ENCODE measurements at regions not wholly inside any gene's neighbourhood (a gene's known extent, or its start where the extent isn't known, plus 50 kb on each side); places are given as distances from the start of the nearest gene placed in this dataset.

DNA sequence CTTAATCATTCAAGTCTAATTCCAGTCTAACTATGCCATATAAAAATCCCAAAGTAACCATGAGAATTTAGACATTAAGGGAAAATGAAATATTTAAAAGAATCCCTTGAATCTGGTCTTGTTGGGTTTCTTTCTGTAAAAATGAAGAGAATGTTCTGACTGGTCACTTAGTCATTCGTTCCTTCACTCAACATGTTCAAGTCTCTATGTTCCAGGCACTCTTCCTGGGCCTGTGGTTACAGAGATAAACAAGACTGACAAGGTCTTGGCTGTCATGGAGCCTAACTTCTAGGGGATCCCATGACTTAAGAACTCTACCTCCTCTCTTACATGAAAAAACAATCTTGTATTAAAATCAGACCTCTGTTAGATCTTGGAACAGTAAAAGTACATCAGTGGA, 638.6 kb upstream of the TBL1XR1 start:
- peak; percentile 99 for DNase-seq (ENCODE audit: low read depth)
- H3K4me3 ChIP-seq (ENCODE audit: low read depth, low read length), result no peak overlapping the region
- TF ChIP-seq, protein P1, sequence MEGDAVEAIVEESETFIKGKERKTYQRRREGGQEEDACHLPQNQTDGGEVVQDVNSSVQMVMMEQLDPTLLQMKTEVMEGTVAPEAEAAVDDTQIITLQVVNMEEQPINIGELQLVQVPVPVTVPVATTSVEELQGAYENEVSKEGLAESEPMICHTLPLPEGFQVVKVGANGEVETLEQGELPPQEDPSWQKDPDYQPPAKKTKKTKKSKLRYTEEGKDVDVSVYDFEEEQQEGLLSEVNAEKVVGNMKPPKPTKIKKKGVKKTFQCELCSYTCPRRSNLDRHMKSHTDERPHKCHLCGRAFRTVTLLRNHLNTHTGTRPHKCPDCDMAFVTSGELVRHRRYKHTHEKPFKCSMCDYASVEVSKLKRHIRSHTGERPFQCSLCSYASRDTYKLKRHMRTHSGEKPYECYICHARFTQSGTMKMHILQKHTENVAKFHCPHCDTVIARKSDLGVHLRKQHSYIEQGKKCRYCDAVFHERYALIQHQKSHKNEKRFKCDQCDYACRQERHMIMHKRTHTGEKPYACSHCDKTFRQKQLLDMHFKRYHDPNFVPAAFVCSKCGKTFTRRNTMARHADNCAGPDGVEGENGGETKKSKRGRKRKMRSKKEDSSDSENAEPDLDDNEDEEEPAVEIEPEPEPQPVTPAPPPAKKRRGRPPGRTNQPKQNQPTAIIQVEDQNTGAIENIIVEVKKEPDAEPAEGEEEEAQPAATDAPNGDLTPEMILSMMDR (conservative IDR thresholded peaks at IDR 0.05; ENCODE audit: low read depth, low read length), result no peak

DNA sequence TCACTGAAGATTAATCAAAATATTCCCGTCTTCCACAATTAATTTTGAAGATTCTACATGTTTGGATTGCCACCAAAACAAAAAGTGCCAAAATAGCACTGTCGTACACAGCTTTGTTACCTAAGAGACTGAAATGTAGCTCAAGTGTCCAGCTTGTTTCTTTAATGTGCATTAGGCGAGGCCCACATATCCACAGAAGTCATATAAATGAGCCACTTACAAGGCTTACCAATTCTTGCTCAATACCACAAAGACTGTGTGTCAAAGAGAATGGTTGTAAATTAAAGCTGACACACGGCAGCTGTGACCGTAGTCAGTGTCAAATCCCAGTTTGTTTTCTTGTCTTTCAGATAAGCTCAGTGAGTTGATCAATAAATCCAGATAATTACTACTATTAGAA, 639.4 kb upstream of the TBL1XR1 start:
- H3K4me3 ChIP-seq (ENCODE audit: low read depth, low read length), result no peak overlapping the region
- TF ChIP-seq, protein P1 (conservative IDR thresholded peaks at IDR 0.05; ENCODE audit: low read depth, low read length), result no peak
- DNase-seq (ENCODE audit: low read depth), result peak; percentile 46

DNA sequence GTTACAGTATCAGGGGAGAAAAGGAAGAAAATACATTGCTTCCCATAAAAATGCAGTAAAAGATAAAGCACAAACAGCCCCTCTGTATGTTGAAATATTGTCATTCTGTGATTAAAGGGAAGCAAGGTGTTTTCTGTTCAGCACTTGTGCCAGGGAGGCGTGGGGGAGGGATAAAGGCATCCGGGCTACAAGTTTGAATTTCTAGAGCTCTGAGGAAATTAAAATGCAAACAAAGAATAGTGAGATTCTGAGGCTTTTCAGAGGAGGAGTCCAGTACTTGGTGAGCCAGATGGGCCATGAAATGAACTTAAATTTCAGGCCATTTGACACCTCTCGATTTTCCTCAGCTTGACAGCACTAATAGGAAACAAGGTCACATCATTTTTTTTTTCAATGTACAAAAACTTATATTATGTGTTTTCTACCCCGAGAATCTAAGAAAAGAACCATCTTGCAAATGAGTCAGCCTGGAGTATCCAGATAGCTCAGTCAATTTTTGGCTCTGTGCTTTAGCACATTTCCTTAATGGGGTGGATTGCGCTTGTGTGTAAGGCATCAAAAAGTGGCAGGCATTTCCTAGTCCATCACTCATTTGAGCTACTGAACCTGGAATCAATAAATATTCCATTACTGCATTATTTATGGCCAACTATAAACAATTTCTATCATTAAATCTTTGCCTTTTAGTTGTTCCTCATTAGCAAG, 640.8 kb upstream of the TBL1XR1 start:
- TF ChIP-seq, protein P1 (conservative IDR thresholded peaks at IDR 0.05; ENCODE audit: low read depth, low read length), result no peak
- no peak for DNase-seq (ENCODE audit: low read depth)
- no peak overlapping the region for H3K4me3 ChIP-seq (ENCODE audit: low read depth, low read length)

DNA sequence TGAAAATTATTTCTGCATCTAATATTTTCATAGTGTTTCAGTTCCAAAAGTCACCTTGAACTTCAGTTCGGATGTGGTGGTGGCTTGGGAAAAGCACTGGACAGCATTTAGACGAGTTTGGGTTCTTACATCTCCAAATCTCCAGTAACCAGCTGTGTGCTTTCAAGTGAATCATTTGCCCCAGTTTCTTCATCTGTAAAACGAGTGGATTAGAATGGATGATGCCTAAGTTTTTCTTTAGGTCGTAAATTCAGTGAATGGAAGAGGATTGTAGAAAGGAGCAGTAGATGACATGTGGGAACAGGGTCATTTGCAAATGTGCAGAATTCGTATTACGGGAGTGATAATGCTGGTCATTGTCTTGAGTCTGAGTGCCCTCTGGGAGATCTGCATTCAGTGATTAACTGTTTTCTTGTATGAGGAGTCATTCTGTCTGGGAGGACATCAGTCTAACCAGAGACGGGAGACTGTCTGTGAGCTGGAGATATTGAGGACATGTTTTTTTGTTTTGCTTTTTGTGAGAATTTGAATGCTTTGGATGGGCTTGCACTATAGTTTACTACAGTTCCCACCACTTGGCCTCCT, 641.6 kb upstream of the TBL1XR1 start:
- TF ChIP-seq, protein P1 (conservative IDR thresholded peaks at IDR 0.05; ENCODE audit: low read depth, low read length), result no peak
- H3K4me3 ChIP-seq (ENCODE audit: low read depth, low read length), result no peak overlapping the region
- no peak for DNase-seq (ENCODE audit: low read depth)

DNA sequence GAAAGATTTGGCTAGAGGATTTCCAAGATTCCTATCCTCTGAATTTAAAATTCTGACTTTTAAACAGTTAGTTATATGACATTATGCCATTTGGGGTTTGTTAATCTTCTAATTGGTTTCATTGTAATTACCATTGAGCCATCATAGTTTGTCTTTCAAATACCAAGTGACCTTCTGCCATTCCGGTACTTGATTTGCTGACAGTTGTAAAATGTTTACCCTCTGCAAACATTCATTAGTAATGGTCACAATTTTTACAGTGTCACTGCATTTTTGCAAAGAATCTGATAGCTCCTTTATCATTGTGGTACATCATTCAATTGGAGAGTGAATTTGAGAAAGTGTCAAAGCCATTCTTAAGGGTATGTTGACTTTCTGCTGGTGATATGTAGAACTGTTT, 645.0 kb upstream of the TBL1XR1 start:
- no peak for DNase-seq (ENCODE audit: low read depth)
- TF ChIP-seq, protein P1 (conservative IDR thresholded peaks at IDR 0.05; ENCODE audit: low read depth, low read length), result no peak
- no peak overlapping the region for H3K4me3 ChIP-seq (ENCODE audit: low read depth, low read length)

DNA sequence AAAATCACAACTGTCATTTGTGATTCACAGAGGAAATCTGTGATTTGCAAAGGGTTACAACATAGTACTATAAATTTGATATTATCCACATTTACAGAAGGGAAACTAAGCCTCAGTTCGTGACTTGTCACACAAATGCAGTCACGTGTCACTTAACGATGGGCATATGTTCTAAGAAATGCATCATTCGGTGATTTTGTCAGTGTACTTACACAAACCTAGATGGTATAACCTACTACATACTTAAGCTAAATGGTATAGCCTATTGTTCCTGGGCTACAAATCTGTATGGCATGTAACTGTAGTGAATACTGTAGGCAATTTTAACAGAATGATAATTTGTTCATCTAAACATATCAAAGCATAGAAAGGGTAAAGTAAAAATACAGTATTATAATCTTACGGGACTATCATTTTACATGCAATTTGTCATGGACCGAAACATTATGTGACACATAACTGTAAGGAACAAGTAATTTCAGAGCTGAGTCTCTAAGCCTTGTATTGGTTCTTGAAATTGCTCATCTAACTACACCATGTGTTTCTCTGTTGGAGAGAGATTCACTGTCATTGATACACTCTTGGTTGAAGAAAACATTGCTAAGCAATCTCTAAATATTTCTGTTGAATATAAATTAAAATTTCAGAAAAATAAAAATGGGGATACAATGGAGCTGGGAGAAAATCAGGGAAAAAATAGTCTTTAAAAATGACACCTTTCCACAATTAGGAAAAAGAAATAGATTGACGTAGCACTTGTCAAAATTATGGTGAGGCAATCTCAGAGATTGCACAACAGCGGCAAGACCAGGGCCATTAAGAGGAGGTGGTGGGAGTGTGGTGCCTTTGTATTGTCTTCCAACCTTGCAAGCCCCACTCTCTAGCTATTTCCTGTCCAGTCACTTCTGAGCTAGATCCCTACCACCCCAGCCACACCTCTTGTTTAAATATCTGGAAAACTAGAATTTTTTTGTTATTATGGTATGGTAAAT, 645.8 kb upstream of the TBL1XR1 start:
- DNase-seq (ENCODE audit: low read depth), result no peak
- TF ChIP-seq, protein P1 (conservative IDR thresholded peaks at IDR 0.05; ENCODE audit: low read depth, low read length), result no peak
- no peak overlapping the region for H3K4me3 ChIP-seq (ENCODE audit: low read depth, low read length)

All from choroid plexus epithelial cell (primary cell).